ENCODE measurements at regions not wholly inside any gene's neighbourhood (a gene's known extent, or its start where the extent isn't known, plus 50 kb on each side); places are given as distances from the start of the nearest gene placed in this dataset.
"Not testable (repeated sequence)": the region's sequence is repeated elsewhere in the genome, so short reads cannot be mapped to it uniquely, and the experiment has no call there.

- DNase-seq, result peak; percentile 21
Observed at GRCh38 chr13:44311011-44311780, 62.4 kb upstream of the SERP2 start.

- no peak for DNase-seq
Observed at GRCh38 chr13:44312131-44312530, 61.5 kb upstream of the SERP2 start.

GRCh38 chr13:44312834-44313551, 60.6 kb upstream of the SERP2 start:
- DNase-seq, result peak; percentile 91

GRCh38 chr13:44313674-44314073, 60.0 kb upstream of the SERP2 start:
- peak; percentile 89 for DNase-seq

- DNase-seq, result not testable (repeated sequence)
Observed at GRCh38 chr13:44314160-44314559, 59.5 kb upstream of the SERP2 start.

GRCh38 chr13:44317752-44318151, 55.9 kb upstream of the SERP2 start:
- DNase-seq, result no peak

GRCh38 chr13:44318161-44318560, 55.5 kb upstream of the SERP2 start:
- no peak for DNase-seq

- DNase-seq, result no peak
Observed at GRCh38 chr13:44320611-44321010, 53.0 kb upstream of the SERP2 start.

GRCh38 chr13:44321961-44322360, 51.7 kb upstream of the SERP2 start:
- DNase-seq, result no peak

GRCh38 chr13:44322928-44323327, 50.7 kb upstream of the SERP2 start:
- no peak for DNase-seq

GRCh38 chr13:44323754-44324153, 49.9 kb upstream of the SERP2 start:
- DNase-seq, result no peak

Measured in NCI-H226 (cell line).